ENCODE measurements at regions not wholly inside any gene's neighbourhood (a gene's known extent, or its start where the extent isn't known, plus 50 kb on each side); places are given as distances from the start of the nearest gene placed in this dataset.

DNA sequence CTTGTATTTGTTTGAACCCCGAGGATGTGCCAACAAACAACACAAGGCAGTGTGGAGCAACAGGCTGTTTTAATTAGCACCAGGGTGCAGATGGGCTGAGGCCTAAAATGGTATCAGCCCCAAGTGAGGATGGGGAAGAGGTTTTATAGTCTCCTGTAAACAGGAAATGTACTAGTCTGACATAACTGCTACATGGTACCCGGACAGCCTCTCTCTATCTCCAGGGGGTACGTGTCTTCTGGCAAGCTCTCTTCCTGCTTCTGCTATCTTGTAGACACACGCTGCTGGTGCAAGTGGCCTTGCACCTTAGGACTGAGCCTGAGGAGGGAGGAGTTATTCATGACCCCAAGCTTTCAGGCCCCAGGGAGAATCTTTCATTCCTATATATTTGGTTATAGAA is 2451.0 kb downstream of the TP53TG3F start:
- no peak for DNase-seq

DNA sequence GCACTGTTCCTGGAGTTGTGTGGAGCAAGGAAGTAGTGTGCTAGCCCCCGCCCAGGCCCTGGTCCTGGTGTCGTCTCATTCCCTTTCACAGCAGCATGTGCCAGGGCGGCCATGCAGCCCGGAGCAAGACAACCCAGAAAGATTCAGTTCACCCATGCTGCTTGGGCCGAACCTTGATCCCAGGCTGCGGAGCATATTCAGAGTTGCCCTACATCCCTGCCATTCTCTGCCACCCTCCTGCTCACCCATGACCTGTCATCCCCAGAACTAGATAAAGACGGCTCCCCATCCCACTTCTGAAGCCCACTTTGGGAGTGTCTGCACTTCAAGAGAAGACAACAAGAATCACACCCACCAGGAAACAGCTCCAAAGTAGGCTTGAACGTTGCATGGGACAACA is 2452.5 kb downstream of the TP53TG3F start:
- DNase-seq: no peak

DNA sequence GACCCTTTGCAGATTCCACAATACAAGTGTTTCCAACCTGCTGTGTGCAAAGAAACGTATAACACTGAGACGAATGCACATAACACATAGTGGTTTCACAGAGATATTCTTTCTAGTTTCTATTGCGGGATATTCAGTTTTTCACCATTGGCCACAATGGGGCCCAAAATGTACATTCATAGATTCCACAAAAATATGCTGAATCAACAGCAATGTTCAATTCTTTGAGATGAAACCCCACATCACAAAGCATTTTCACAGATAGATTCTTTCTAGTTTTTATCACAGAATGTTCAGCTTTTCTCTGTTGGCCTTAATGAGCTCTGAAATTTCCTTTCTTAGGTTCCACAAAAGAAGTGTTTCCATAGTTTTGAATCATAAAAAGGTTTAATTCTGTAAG is 2472.3 kb downstream of the TP53TG3F start:
- no peak for DNase-seq

All from stimulated activated CD4-positive, alpha-beta T cell treated with anti-CD3 and anti-CD28 coated beads, Interleukin-1b, Interleukin-23, amount 100 ng/mL, for 48 hours (primary cell).